ENCODE measurements at regions not wholly inside any gene's neighbourhood (a gene's known extent, or its start where the extent isn't known, plus 50 kb on each side); places are given as distances from the start of the nearest gene placed in this dataset.
A peak's percentile ranks its signal among the peaks of the same experiment; 100 is the strongest.

GRCh38 chr9:90097237-90097636 is 492.4 kb downstream of the GADD45G start:
- DNase-seq (ENCODE audit: low read depth), result no peak

- no peak for DNase-seq (ENCODE audit: low read depth)
These were observed 493.6 kb downstream of the GADD45G start for GRCh38 chr9:90098408-90098807.

GRCh38 chr9:90099262-90099963 is 494.6 kb downstream of the GADD45G start:
- DNase-seq (ENCODE audit: low read depth), result no peak

- no peak for DNase-seq (ENCODE audit: low read depth)
These were observed 495.2 kb downstream of the GADD45G start for GRCh38 chr9:90100014-90100413.

- DNase-seq (ENCODE audit: low read depth), result peak; percentile 66
These were observed 497.6 kb downstream of the GADD45G start for GRCh38 chr9:90102292-90102901.

GRCh38 chr9:90103771-90104170 is 499.0 kb downstream of the GADD45G start:
- no peak for DNase-seq (ENCODE audit: low read depth)

- DNase-seq (ENCODE audit: low read depth), result no peak
These were observed 501.0 kb downstream of the GADD45G start for GRCh38 chr9:90105773-90106172.

GRCh38 chr9:90107040-90107725 is 502.4 kb downstream of the GADD45G start:
- no peak for DNase-seq (ENCODE audit: low read depth)

GRCh38 chr9:90107726-90108655 is 503.2 kb downstream of the GADD45G start:
- DNase-seq (ENCODE audit: low read depth), result no peak

- DNase-seq (ENCODE audit: low read depth), result no peak
These were observed 508.0 kb downstream of the GADD45G start for GRCh38 chr9:90112788-90113187.

GRCh38 chr9:90114641-90115425 is 510.0 kb downstream of the GADD45G start:
- DNase-seq (ENCODE audit: low read depth), result no peak

GRCh38 chr9:90121762-90122161 is 517.0 kb downstream of the GADD45G start:
- DNase-seq (ENCODE audit: low read depth), result no peak

GRCh38 chr9:90124961-90125360 is 517.7 kb downstream of the DIRAS2 start:
- no peak for DNase-seq (ENCODE audit: low read depth)

GRCh38 chr9:90127923-90128322 is 514.7 kb downstream of the DIRAS2 start:
- no peak for DNase-seq (ENCODE audit: low read depth)

- DNase-seq (ENCODE audit: low read depth), result no peak
These were observed 513.9 kb downstream of the DIRAS2 start for GRCh38 chr9:90128587-90129190.

GRCh38 chr9:90129446-90129845 is 513.2 kb downstream of the DIRAS2 start:
- DNase-seq (ENCODE audit: low read depth), result no peak

- no peak for DNase-seq (ENCODE audit: low read depth)
These were observed 511.1 kb downstream of the DIRAS2 start for GRCh38 chr9:90131568-90131967.

- DNase-seq (ENCODE audit: low read depth), result no peak
These were observed 509.8 kb downstream of the DIRAS2 start for GRCh38 chr9:90132866-90133265.

- no peak for DNase-seq (ENCODE audit: low read depth)
These were observed 504.8 kb downstream of the DIRAS2 start for GRCh38 chr9:90137801-90138200.

GRCh38 chr9:90140131-90140818 is 502.3 kb downstream of the DIRAS2 start:
- no peak for DNase-seq (ENCODE audit: low read depth)

All from T follicular helper cell (primary cell).